ENCODE measurements at regions not wholly inside any gene's neighbourhood (a gene's known extent, or its start where the extent isn't known, plus 50 kb on each side); places are given as distances from the start of the nearest gene placed in this dataset.
"Not testable (repeated sequence)": the region's sequence is repeated elsewhere in the genome, so short reads cannot be mapped to it uniquely, and the experiment has no call there.

DNA sequence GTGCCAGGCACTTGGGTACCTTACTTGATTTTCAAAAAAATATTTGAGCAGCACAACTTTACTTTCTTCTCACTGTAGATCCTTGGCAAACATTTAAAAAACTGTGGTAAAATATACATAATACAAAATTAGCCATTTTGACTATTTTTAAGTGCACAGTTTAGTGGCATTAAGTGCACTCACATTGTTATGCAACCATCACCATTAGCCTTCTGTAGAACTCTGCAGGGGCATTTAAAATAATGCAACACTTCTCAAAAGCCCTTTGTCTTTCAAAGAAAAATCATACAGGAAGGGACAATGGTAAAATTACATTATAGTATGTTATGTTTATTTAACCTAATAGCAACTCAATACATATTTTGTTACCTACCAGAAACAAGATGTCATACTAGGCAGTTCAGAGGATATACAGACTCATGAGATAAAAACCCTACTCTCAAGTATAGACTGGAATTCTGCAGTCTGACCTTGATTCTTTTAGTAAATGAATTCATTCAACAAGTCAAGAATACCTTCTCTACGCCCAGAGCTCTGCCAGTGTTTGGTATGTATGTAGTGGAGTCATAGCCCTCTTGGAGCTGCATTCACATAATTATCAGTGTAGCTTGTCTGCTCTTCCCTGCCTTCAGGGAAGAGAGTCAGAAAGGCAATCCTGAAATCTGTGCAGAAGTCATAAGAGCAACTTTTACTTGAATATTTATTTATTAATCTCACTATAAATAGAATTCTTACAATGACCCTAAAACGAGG is 74.0 kb upstream of the ARRDC3 start:
- no CpG with 5 or more reads among the region's 2 CpGs for WGBS (ENCODE audit: insufficient coverage)
- no peak overlapping the region for H3K27ac Mint-ChIP-seq
- intact Hi-C loops (cut with micrococcal nuclease) = no loop called here
- DNase-seq (no peak), ATAC-seq (no peak)
- H3K36me3 ChIP-seq (ENCODE audit: control insufficient read depth, insufficient read depth, low read length) = no peaks in the 10 kb centered on the region
- H3K9me3 ChIP-seq (ENCODE audit: control insufficient read depth, insufficient read depth, low read length) = no peaks in the 10 kb centered on the region
- H3K27me3 Mint-ChIP-seq (ENCODE audit: low read depth in 2 of 2) = peaks cover 0 to 2% of the 10 kb centered on the region in 2 donors
- peaks cover 12 to 13% of the 10 kb centered on the region in 2 donors for H3K4me1 Mint-ChIP-seq
- H3K4me3 ChIP-seq (ENCODE audit: low read length) = no peak overlapping the region
- no peaks in the 10 kb centered on the region for H3K27me3 ChIP-seq (ENCODE audit: control insufficient read depth, insufficient read depth, low read length)
- TF ChIP-seq, protein P1, sequence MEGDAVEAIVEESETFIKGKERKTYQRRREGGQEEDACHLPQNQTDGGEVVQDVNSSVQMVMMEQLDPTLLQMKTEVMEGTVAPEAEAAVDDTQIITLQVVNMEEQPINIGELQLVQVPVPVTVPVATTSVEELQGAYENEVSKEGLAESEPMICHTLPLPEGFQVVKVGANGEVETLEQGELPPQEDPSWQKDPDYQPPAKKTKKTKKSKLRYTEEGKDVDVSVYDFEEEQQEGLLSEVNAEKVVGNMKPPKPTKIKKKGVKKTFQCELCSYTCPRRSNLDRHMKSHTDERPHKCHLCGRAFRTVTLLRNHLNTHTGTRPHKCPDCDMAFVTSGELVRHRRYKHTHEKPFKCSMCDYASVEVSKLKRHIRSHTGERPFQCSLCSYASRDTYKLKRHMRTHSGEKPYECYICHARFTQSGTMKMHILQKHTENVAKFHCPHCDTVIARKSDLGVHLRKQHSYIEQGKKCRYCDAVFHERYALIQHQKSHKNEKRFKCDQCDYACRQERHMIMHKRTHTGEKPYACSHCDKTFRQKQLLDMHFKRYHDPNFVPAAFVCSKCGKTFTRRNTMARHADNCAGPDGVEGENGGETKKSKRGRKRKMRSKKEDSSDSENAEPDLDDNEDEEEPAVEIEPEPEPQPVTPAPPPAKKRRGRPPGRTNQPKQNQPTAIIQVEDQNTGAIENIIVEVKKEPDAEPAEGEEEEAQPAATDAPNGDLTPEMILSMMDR (IDR thresholded peaks at IDR 0.05) = no peak
- no peak overlapping the region for H3K4me3 Mint-ChIP-seq
- no peaks in the 10 kb centered on the region for H3K36me3 Mint-ChIP-seq
- no peaks in the 10 kb centered on the region for H3K4me1 ChIP-seq (ENCODE audit: control insufficient read depth, insufficient read depth, low read length)
- no peak overlapping the region for H3K27ac ChIP-seq (ENCODE audit: low read length)
- H3K9me3 Mint-ChIP-seq = peaks cover 0 to 2% of the 10 kb centered on the region in 2 donors

DNA sequence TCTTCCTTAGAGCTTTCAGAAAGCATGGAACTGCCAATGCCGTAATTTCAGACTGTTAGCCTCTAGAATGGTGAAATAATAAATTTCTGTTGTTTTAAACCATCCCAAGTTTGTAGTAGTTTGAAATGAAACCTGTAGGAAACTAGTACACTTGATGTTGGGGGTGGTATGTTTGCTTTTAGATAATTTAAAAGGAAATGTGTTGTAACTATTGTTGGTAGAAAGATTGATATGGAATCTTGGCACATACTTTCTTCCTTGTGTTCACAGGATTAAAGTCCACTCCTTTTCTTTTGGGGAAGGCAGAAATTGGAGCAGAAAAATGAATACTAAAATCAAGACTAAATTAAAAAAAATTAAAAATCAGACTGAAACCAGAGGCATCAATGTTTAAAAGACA is 66.0 kb upstream of the ARRDC3 start:
- Mint-ChIP-seq H3K36me3 (no peaks in the 10 kb centered on the region), H3K4me1 (peaks cover 16 to 20% of the 10 kb centered on the region in 2 donors), H3K4me3 (no peak overlapping the region), H3K9me3 (peaks cover 0 to 3% of the 10 kb centered on the region in 2 donors), H3K27ac (no peak overlapping the region), H3K27me3 (ENCODE audit: low read depth in 2 of 2) (no peaks in the 10 kb centered on the region)
- TF ChIP-seq, protein P1 (IDR thresholded peaks at IDR 0.05) = no peak
- DNase-seq = no peak
- Histone ChIP-seq H3K27ac (ENCODE audit: low read length) (no peak overlapping the region), H3K27me3 (ENCODE audit: control insufficient read depth, insufficient read depth, low read length) (no peaks in the 10 kb centered on the region), H3K9me3 (ENCODE audit: control insufficient read depth, insufficient read depth, low read length) (no peaks in the 10 kb centered on the region), H3K4me3 (ENCODE audit: low read length) (no peak overlapping the region), H3K4me1 (ENCODE audit: control insufficient read depth, insufficient read depth, low read length) (no peaks in the 10 kb centered on the region), H3K36me3 (ENCODE audit: control insufficient read depth, insufficient read depth, low read length) (no peaks in the 10 kb centered on the region)
- intact Hi-C loops (cut with micrococcal nuclease) = no loop called here
- ATAC-seq = no peak
- WGBS (ENCODE audit: insufficient coverage) = 100% methylated on average over 1 of the region's 1 CpG

DNA sequence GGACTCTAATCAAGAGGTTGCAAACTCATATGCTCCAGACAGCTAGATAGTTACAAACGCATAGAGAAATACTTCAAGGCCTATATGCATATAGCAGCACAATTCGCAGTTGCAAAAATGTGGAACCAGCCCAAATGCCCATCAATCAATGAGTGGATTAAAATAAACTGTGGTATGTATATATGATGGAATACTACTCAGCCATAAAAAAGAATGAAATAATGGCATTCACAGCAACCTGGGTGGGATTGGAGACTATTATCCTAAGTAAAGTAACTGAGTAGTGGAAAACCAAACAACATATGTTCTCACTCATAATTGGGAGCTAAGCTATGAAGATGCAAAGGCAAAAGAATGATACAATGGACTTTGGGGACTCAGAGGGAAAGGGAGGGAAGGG is 65.0 kb upstream of the ARRDC3 start:
- H3K27ac Mint-ChIP-seq; H3K9me3 ChIP-seq (ENCODE audit: control insufficient read depth, insufficient read depth, low read length); H3K27me3 ChIP-seq (ENCODE audit: control insufficient read depth, insufficient read depth, low read length); H3K27me3 Mint-ChIP-seq (ENCODE audit: low read depth in 2 of 2); H3K4me1 ChIP-seq (ENCODE audit: control insufficient read depth, insufficient read depth, low read length); H3K4me3 ChIP-seq (ENCODE audit: low read length); H3K9me3 Mint-ChIP-seq; H3K36me3 ChIP-seq (ENCODE audit: control insufficient read depth, insufficient read depth, low read length); DNase-seq; ATAC-seq; H3K4me3 Mint-ChIP-seq; H3K36me3 Mint-ChIP-seq; intact Hi-C loops (cut with micrococcal nuclease); H3K27ac ChIP-seq (ENCODE audit: low read length): not testable (repeated sequence)
- H3K4me1 Mint-ChIP-seq = peaks cover 20 to 24% of the 10 kb centered on the region in 2 donors
- 100% methylated on average over 2 of the region's 2 CpGs for WGBS (ENCODE audit: insufficient coverage)

DNA sequence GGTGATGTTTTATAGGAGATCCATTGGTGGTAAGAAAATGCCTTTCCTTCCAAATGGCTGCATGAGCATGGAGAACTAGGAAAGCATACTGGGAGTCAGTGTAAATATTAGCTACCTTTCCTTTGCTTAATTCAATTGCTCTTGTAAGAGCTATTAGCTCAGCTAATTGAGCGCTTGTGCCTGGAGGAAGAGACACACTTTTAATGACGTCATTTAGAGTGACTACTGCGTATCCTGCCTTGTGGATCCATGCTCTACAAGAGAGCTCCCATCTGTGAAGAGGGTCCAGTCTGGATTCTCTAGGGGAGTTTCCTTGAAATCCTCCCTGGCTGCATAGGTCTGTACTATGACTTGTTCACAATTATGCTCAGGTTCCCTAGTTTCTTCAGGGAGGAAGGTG is 63.8 kb upstream of the ARRDC3 start:
- H3K27me3 Mint-ChIP-seq (ENCODE audit: low read depth in 2 of 2); DNase-seq; H3K36me3 ChIP-seq (ENCODE audit: control insufficient read depth, insufficient read depth, low read length); H3K27me3 ChIP-seq (ENCODE audit: control insufficient read depth, insufficient read depth, low read length); H3K9me3 ChIP-seq (ENCODE audit: control insufficient read depth, insufficient read depth, low read length); ATAC-seq; H3K36me3 Mint-ChIP-seq; H3K4me3 Mint-ChIP-seq; intact Hi-C loops (cut with micrococcal nuclease); H3K27ac Mint-ChIP-seq; H3K4me1 ChIP-seq (ENCODE audit: control insufficient read depth, insufficient read depth, low read length); H3K4me3 ChIP-seq (ENCODE audit: low read length); H3K27ac ChIP-seq (ENCODE audit: low read length); H3K9me3 Mint-ChIP-seq: not testable (repeated sequence)
- H3K4me1 Mint-ChIP-seq = peaks cover 14 to 16% of the 10 kb centered on the region in 2 donors
- 78% methylated on average over 3 of the region's 3 CpGs for WGBS (ENCODE audit: insufficient coverage)
